K562 (cell line): ENCODE measurements at regions not wholly inside any gene's neighbourhood (a gene's known extent, or its start where the extent isn't known, plus 50 kb on each side); places are given as distances from the start of the nearest gene placed in this dataset.

Experiments used
- ATAC-seq: fragments of 200-7000 bp; cut with Tn5 transposase; 3 replicates; pipeline ENCODE4 v1.9.1; 2020; ENCODE audit warnings: moderate library complexity
- BruUV-seq: library from RNA; stranded (reverse); fragments of 400-500 nt; replicated peaks from 2 replicates; lab custom pipeline; 2021; lab: Mats Ljungman, UMichigan
- CTCF ChIA-PET: fragments of 300-600 bp; formaldehyde crosslinking; extraction: SDS; loops from one replicate; lab custom pipeline; 2021; ENCODE audit warnings: low intra/inter-chr PET ratio; lab: Yijun Ruan, JAX
- POLR2A ChIA-PET: fragments of 300-600, 350-650 bp; sonication (Branson Sonifier 250); formaldehyde crosslinking; extraction: SDS; loops from one replicate; lab custom pipeline; 2021; ENCODE audit warnings: antibody characterized with exemption, inconsistent platforms; lab: Yijun Ruan, JAX
- DNase-seq, 4 experiments: peaks; one replicate each; pipeline versions ENCODE4 v3.0.0 to v3.0.0-alpha.2; 2011 to 2018; ENCODE audit warnings: low spot score in 3 of 4, mixed read lengths in 3 of 4; ENCODE audit errors: extremely low read depth in 1 of 4
- FAIRE-seq: peaks from 2 replicates; lab custom pipeline; 2011; peaks lifted over from hg19 to GRCh38; lab: Jason Lieb, UNC
- H2AFZ ChIP-seq: 2 replicates; pipeline ENCODE4 v1.6.0; 2011; ENCODE audit warnings: low read depth, low read length, control low read depth, inconsistent platforms
- H3K27ac ChIP-seq: fragments of 200-600 bp; 3 replicates; pipeline ENCODE4 v1.8.0; 2011; ENCODE audit warnings: low read depth, mild to moderate bottlenecking, control low read depth, inconsistent platforms, low read length, moderate library complexity, mixed read lengths; ENCODE audit errors: extremely low read depth
- H3K27me3 ChIP-seq, 2 experiments: fragments of 300-600 bp in 1 of 2; 2 replicates in 1 of 2; 3 replicates in 1 of 2; pipeline versions ENCODE4 v1.6.0 to v1.8.0; 2011; ENCODE audit warnings: inconsistent platforms in 2 of 2, low read length in 2 of 2, mild to moderate bottlenecking in 1 of 2, mixed read lengths in 1 of 2, moderate library complexity in 1 of 2; ENCODE audit not compliant: control insufficient read depth in 2 of 2, insufficient read depth in 2 of 2
- H3K36me3 ChIP-seq: fragments of 300-600 bp; 3 replicates; pipeline ENCODE4 v1.8.0; 2011; ENCODE audit warnings: mild to moderate bottlenecking, low read length, inconsistent platforms; ENCODE audit not compliant: control insufficient read depth, insufficient read depth
- H3K4me1 ChIP-seq, 2 experiments: fragments of 200-600 bp in 1 of 2; replicated peaks in 1 of 2; 2 replicates in 1 of 2; 3 replicates in 1 of 2; pipeline versions ENCODE4 v1.5.1 to v1.8.0; 2011; ENCODE audit warnings: inconsistent platforms in 2 of 2, low read length in 2 of 2, mild to moderate bottlenecking in 1 of 2, mixed read lengths in 1 of 2, moderate library complexity in 1 of 2; ENCODE audit not compliant: control insufficient read depth in 2 of 2, insufficient read depth in 2 of 2
- H3K4me2 ChIP-seq: 2 replicates; pipeline ENCODE4 v1.6.1; 2011; ENCODE audit warnings: low read length, control low read depth, inconsistent platforms, mixed read lengths; ENCODE audit not compliant: insufficient read depth
- H3K4me3 ChIP-seq: fragments of 200-600 bp; sonication (generic), shearing (Covaris generic); 2 replicates; pipeline ENCODE4 v1.5.1; 2016; ENCODE audit warnings: control low read depth, inconsistent platforms
- H3K79me2 ChIP-seq: fragments of 200-600 bp; 3 replicates; pipeline ENCODE4 v1.8.0; 2011; ENCODE audit warnings: low read length, inconsistent platforms; ENCODE audit not compliant: control insufficient read depth, insufficient read depth
- H3K9ac ChIP-seq, 2 experiments: 2 replicates each; pipeline versions ENCODE4 v1.6.0 to v1.6.1; 2011; ENCODE audit warnings: low read depth in 2 of 2, low read length in 2 of 2, control low read depth in 1 of 2, inconsistent platforms in 1 of 2, mild to moderate bottlenecking in 1 of 2, mixed read lengths in 1 of 2; ENCODE audit not compliant: insufficient read depth in 1 of 2
- H3K9me1 ChIP-seq: one replicate; pipeline ENCODE4 v1.6.0; 2011; ENCODE audit warnings: inconsistent platforms, mild to moderate bottlenecking, low read length, moderate library complexity; ENCODE audit not compliant: control insufficient read depth, insufficient read depth
- H3K9me3 ChIP-seq: replicated peaks from 2 replicates; pipeline ENCODE4 v1.5.1; 2011; ENCODE audit warnings: low read depth, low read length, inconsistent platforms; ENCODE audit not compliant: control insufficient read depth, insufficient read depth
- H4K20me1 ChIP-seq: replicated peaks from 2 replicates; pipeline ENCODE4 v1.6.1; 2011; ENCODE audit warnings: low read length, inconsistent platforms, mixed read lengths; ENCODE audit not compliant: control insufficient read depth, insufficient read depth
- CHCHD3 ChIP-seq: fragments of 250-450 bp; sonication (Bioruptor Pico); IDR thresholded peaks from 2 replicates; pipeline ENCODE4 v2.1.2; 2022; ENCODE audit warnings: mild to moderate bottlenecking
- HSF4 ChIP-seq: fragments of 250-450 bp; sonication (Bioruptor Pico); IDR thresholded peaks from 2 replicates; pipeline ENCODE4 v2.1.2; 2022; ENCODE audit warnings: mild to moderate bottlenecking, moderate library complexity, borderline replicate concordance
- MEIS2 ChIP-seq: fragments of 450-650 bp; IDR thresholded peaks from 2 replicates; pipeline ENCODE4 v1.6.1; 2014; ENCODE audit warnings: mild to moderate bottlenecking; ENCODE audit not compliant: partially characterized antibody
- SAFB2 ChIP-seq: fragments of 200-400 bp; formaldehyde crosslinking; IDR thresholded peaks from 2 replicates; pipeline ENCODE4 v1.6.1; 2018; ENCODE audit warnings: borderline replicate concordance, low read length, low read depth, moderate library complexity; ENCODE audit not compliant: severe bottlenecking
- SMARCA5 ChIP-seq: fragments of 450-650 bp; IDR thresholded peaks from 2 replicates; pipeline ENCODE4 v1.6.1; 2016
- TARDBP ChIP-seq: fragments of 450-650 bp; IDR thresholded peaks from 2 replicates; pipeline ENCODE4 v1.6.1; 2016
- ZNF263 ChIP-seq: sonication (generic); formaldehyde crosslinking; IDR thresholded peaks from 2 replicates; pipeline ENCODE4 v1.8.0; 2022; ENCODE audit warnings: mild to moderate bottlenecking, missing genetic modification reagents, borderline replicate concordance
- ZNF311 ChIP-seq: fragments of 250-450 bp; sonication (Bioruptor Pico); IDR thresholded peaks from 2 replicates; pipeline ENCODE4 v1.4.0; 2020; ENCODE audit warnings: mild to moderate bottlenecking, moderate library complexity
- ZNF507 ChIP-seq: conservative IDR thresholded peaks from 2 replicates; pipeline ENCODE4 v1.6.1; 2017; ENCODE audit warnings: missing genetic modification characterization, missing compliant biosample characterization
- WGBS: fragments of 100-300 bp; shearing (Covaris generic); methylation state at CpG from one replicate; pipeline ENCODE4 v1.1.6; 2016; ENCODE audit warnings: low coverage, mixed read lengths; ENCODE audit not compliant: insufficient coverage; ENCODE audit errors: missing lambda C conversion rate; 5-methylcytosine and 5-hydroxymethylcytosine counted together
- in situ Hi-C: fragments of 300-500 bp; cut with MboI; formaldehyde crosslinking; loops from 4 replicates; pipeline ENCODE4 v1.15.0; 2018; ENCODE audit warnings: inconsistent platforms, mixed read lengths
- intact Hi-C: fragments of 100-400 bp; cut with micrococcal nuclease; formaldehyde crosslinking; loops from 2 replicates; pipeline ENCODE4 v1.14.2; 2022
- TF ChIP-seq, protein P1 (sequence below): fragments of 250-450 bp; sonication (Bioruptor Pico); IDR thresholded peaks from 2 replicates; pipeline ENCODE4 v1.4.0; 2020; ENCODE audit warnings: mild to moderate bottlenecking, moderate library complexity
- TF ChIP-seq, protein P2 (sequence below): fragments of 250-450 bp; sonication (Bioruptor Pico); IDR thresholded peaks from 2 replicates; pipeline ENCODE4 v1.5.1; 2021; ENCODE audit warnings: mild to moderate bottlenecking
- TF ChIP-seq, protein P3 (sequence below): fragments of 200-400 bp; formaldehyde crosslinking; IDR thresholded peaks from 2 replicates; pipeline ENCODE4 v1.6.1; 2017; ENCODE audit warnings: mild to moderate bottlenecking, low read depth, low read length, moderate library complexity
- TF ChIP-seq, protein P4 (sequence below), 2 experiments: fragments of 450-650 bp; conservative IDR thresholded peaks; 2 replicates each; pipeline ENCODE4 v1.6.1; 2017; ENCODE audit warnings: mild to moderate bottlenecking in 2 of 2, moderate library complexity in 2 of 2

DNA sequence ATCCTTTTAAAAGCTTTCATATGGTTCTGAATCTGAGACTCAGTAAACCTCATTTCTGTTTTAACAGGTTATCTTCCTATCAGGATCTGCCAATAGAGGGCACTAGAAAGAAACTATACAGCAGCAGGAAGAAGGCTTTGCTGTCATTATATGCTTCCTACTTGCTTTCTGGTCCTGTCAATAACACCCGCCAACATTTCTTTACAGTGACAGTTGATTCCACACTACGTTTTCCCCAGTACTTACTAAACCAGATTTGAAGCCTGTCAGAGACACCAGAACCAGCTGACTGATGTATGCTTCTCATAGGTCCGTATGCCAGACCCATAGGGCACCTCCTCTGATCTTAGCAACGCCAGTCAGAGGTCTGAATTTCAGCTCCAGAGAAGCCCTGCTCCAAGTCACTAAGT is 341.0 kb upstream of the NEGR1 start:
- ATAC-seq (no peak), FAIRE-seq (no peak), DNase-seq (no peak)
- Histone ChIP-seq H3K36me3 (no peaks in the 10 kb centered on the region), H3K79me2 (no peaks in the 10 kb centered on the region), H2AFZ (no peak overlapping the region), H3K27ac (no peak overlapping the region), H3K4me1 (no peaks in the 10 kb centered on the region), H3K9me1 (no peaks in the 10 kb centered on the region), H3K9me3 (no peaks in the 10 kb centered on the region), H3K4me3 (no peak overlapping the region), H4K20me1 (no peaks in the 10 kb centered on the region), H3K4me2 (no peak overlapping the region), H3K9ac (no peak overlapping the region), H3K27me3 (no peaks in the 10 kb centered on the region)
- no TSS peak for BruUV-seq
- POLR2A ChIA-PET = no interaction called here
- CTCF ChIA-PET = no interaction called here
- in situ Hi-C loops (no loop called here), intact Hi-C loops (no loop called here)
- 3% methylated on average over 4 of the region's 4 CpGs for WGBS
- TF ChIP-seq ZNF311 = no peak
- TF ChIP-seq, protein P1, sequence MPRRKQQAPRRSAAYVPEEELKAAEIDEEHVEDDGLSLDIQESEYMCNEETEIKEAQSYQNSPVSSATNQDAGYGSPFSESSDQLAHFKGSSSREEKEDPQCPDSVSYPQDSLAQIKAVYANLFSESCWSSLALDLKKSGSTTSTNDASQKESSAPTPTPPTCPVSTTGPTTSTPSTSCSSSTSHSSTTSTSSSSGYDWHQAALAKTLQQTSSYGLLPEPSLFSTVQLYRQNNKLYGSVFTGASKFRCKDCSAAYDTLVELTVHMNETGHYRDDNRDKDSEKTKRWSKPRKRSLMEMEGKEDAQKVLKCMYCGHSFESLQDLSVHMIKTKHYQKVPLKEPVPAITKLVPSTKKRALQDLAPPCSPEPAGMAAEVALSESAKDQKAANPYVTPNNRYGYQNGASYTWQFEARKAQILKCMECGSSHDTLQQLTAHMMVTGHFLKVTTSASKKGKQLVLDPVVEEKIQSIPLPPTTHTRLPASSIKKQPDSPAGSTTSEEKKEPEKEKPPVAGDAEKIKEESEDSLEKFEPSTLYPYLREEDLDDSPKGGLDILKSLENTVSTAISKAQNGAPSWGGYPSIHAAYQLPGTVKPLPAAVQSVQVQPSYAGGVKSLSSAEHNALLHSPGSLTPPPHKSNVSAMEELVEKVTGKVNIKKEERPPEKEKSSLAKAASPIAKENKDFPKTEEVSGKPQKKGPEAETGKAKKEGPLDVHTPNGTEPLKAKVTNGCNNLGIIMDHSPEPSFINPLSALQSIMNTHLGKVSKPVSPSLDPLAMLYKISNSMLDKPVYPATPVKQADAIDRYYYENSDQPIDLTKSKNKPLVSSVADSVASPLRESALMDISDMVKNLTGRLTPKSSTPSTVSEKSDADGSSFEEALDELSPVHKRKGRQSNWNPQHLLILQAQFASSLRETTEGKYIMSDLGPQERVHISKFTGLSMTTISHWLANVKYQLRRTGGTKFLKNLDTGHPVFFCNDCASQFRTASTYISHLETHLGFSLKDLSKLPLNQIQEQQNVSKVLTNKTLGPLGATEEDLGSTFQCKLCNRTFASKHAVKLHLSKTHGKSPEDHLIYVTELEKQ (CRISPR knock-in tag) = no peak
- TF ChIP-seq, protein P2, sequence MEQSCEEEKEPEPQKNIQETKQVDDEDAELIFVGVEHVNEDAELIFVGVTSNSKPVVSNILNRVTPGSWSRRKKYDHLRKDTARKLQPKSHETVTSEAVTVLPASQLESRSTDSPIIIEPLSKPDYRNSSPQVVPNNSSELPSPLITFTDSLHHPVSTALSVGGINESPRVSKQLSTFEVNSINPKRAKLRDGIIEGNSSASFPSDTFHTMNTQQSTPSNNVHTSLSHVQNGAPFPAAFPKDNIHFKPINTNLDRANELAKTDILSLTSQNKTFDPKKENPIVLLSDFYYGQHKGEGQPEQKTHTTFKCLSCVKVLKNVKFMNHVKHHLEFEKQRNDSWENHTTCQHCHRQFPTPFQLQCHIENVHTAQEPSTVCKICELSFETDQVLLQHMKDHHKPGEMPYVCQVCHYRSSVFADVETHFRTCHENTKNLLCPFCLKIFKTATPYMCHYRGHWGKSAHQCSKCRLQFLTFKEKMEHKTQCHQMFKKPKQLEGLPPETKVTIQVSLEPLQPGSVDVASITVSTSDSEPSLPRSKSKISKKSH (CRISPR knock-in tag) = no peak
- no peak for TF ChIP-seq CHCHD3 (CRISPR knock-in tag)
- TF ChIP-seq, protein P3, sequence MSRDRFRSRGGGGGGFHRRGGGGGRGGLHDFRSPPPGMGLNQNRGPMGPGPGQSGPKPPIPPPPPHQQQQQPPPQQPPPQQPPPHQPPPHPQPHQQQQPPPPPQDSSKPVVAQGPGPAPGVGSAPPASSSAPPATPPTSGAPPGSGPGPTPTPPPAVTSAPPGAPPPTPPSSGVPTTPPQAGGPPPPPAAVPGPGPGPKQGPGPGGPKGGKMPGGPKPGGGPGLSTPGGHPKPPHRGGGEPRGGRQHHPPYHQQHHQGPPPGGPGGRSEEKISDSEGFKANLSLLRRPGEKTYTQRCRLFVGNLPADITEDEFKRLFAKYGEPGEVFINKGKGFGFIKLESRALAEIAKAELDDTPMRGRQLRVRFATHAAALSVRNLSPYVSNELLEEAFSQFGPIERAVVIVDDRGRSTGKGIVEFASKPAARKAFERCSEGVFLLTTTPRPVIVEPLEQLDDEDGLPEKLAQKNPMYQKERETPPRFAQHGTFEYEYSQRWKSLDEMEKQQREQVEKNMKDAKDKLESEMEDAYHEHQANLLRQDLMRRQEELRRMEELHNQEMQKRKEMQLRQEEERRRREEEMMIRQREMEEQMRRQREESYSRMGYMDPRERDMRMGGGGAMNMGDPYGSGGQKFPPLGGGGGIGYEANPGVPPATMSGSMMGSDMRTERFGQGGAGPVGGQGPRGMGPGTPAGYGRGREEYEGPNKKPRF = no peak
- TF ChIP-seq, protein P4, sequence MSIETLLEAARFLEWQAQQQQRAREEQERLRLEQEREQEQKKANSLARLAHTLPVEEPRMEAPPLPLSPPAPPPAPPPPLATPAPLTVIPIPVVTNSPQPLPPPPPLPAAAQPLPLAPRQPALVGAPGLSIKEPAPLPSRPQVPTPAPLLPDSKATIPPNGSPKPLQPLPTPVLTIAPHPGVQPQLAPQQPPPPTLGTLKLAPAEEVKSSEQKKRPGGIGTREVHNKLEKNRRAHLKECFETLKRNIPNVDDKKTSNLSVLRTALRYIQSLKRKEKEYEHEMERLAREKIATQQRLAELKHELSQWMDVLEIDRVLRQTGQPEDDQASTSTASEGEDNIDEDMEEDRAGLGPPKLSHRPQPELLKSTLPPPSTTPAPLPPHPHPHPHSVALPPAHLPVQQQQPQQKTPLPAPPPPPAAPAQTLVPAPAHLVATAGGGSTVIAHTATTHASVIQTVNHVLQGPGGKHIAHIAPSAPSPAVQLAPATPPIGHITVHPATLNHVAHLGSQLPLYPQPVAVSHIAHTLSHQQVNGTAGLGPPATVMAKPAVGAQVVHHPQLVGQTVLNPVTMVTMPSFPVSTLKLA (conservative IDR thresholded peaks at IDR 0.05) = no peak
- TF ChIP-seq MEIS2 = no peak
- TF ChIP-seq SMARCA5 = no peak
- no peak for TF ChIP-seq ZNF507 (tag)
- no peak for TF ChIP-seq SAFB2
- TF ChIP-seq ZNF263 (CRISPR knock-in tag) = no peak
- no peak for TF ChIP-seq HSF4 (CRISPR knock-in tag)
- no peak for TF ChIP-seq TARDBP
